ENCODE measurements at regions not wholly inside any gene's neighbourhood (a gene's known extent, or its start where the extent isn't known, plus 50 kb on each side); places are given as distances from the start of the nearest gene placed in this dataset.

GRCh38 chr2:236979664-236980063, 106.0 kb upstream of the COPS8 start:
- DNase-seq: no peak
- TF ChIP-seq GATA1 (IDR thresholded peaks at IDR 0.05; ENCODE audit: low read depth, low read length) (no peak), POLR2A (IDR thresholded peaks at IDR 0.05; ENCODE audit: low read length) (no peak)

DNA sequence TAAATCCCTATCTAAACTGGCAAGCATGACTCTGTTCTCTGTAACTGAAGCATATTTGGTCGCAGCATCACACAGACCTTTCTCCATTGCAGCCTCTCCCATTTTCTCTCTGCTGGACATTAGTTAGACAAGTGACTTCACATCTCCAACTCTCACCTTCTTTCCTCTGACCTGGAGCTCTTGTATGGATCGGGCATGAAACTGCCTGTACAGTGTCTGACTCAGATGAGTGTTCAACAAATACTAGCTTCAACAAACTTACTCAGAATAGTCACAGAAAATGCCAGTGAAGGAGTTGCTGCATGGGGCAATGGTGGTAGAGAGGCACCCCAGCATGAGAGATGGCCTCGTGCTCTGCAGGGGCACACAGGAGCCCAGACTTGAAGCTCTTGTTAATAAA, 104.7 kb upstream of the COPS8 start:
- TF ChIP-seq GATA1 (IDR thresholded peaks at IDR 0.05; ENCODE audit: low read depth, low read length) (no peak), POLR2A (IDR thresholded peaks at IDR 0.05; ENCODE audit: low read length) (no peak)
- no peak for DNase-seq

GRCh38 chr2:236981701-236982485, 103.8 kb upstream of the COPS8 start:
- no peak for TF ChIP-seq POLR2A (IDR thresholded peaks at IDR 0.05; ENCODE audit: low read length)
- no peak for TF ChIP-seq GATA1 (IDR thresholded peaks at IDR 0.05; ENCODE audit: low read depth, low read length)
- DNase-seq: no peak

DNA sequence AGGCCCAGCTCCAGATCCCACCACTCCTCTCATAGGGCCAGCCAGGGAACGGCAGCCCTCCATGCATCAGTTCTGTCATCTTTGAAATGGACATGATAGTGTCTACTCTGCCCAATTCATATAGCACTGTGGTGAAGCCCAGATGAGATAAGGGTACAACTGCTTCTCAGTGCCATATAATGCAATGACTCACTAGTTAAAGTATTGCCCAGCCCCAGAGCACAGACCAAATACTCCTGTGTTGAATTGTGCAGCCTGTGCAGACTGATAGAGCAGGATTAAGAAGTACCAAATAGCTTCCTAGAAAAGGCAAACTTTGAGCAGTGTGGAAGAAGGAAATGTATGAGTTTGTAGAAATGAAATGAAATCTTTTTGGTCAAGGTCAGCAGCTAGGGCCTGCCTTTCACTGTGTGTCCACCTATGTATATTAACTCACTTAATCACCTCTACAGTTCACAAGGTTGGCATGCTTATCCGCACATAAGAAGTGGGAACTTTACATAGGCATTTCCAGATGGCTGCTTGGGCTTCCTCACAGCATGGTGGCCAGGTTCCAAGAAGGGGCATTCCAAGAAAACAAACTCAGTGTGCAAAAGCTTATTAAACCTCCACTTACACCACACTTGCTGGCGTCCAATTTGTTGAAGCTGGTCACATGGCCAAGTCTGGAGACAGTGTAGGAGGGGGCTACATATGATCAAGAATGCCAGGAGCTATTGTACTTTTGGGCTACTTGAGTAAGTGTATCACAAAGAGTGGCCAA, 102.8 kb upstream of the COPS8 start:
- TF ChIP-seq POLR2A (IDR thresholded peaks at IDR 0.05; ENCODE audit: low read length): no peak
- DNase-seq: no peak

GRCh38 chr2:236984046-236984445, 101.6 kb upstream of the COPS8 start:
- TF ChIP-seq GATA1 (IDR thresholded peaks at IDR 0.05; ENCODE audit: low read depth, low read length): no peak
- no peak for TF ChIP-seq POLR2A (IDR thresholded peaks at IDR 0.05; ENCODE audit: low read length)
- no peak for DNase-seq

DNA sequence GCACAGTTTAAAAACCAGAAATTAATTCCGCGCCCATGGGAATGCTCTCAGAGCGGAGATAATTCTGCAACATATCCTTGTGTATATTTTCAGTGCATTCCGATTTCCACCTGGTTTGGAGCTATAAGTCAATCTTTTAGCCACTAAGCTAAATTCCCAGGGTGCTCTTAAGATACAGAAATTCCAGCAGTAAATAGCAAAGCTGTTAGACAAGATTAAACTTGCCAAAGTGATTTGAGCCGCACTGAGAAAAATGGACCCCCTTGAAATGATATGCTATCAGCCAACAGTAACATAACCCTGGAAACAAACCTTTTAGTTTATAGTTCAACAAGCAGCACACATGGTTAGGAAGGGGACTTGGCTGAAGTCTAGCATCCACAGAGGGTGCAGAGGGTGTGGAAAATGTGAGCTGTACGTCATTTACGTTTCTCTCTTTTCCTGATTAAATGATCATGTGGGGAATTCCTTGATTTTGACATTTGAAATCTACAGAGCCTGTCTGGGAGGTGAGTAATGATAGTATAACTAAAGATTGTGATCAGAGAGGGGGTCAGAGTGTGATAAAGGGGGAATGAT, 99.8 kb upstream of the COPS8 start:
- TF ChIP-seq GATA1 (IDR thresholded peaks at IDR 0.05; ENCODE audit: low read depth, low read length) (no peak), POLR2A (IDR thresholded peaks at IDR 0.05; ENCODE audit: low read length) (no peak)

GRCh38 chr2:236986524-236987330, 99.0 kb upstream of the COPS8 start:
- TF ChIP-seq GATA1 (IDR thresholded peaks at IDR 0.05; ENCODE audit: low read depth, low read length) (no peak), POLR2A (IDR thresholded peaks at IDR 0.05; ENCODE audit: low read length) (no peak)
- no peak for DNase-seq

More for the DNA sequence above, 99.8 kb upstream of the COPS8 start:
- no peak for DNase-seq

GRCh38 chr2:236988216-236988615, 97.5 kb upstream of the COPS8 start:
- TF ChIP-seq POLR2A (IDR thresholded peaks at IDR 0.05; ENCODE audit: low read length) (no peak), GATA1 (IDR thresholded peaks at IDR 0.05; ENCODE audit: low read depth, low read length) (no peak)
- no peak for DNase-seq

- TF ChIP-seq POLR2A (IDR thresholded peaks at IDR 0.05; ENCODE audit: low read length) (no peak), GATA1 (IDR thresholded peaks at IDR 0.05; ENCODE audit: low read depth, low read length) (no peak)
- no peak for DNase-seq
Measured at GRCh38 chr2:236988690-236989624, 96.7 kb upstream of the COPS8 start.

GRCh38 chr2:236990552-236990951, 95.1 kb upstream of the COPS8 start:
- DNase-seq: no peak
- no peak for TF ChIP-seq POLR2A (IDR thresholded peaks at IDR 0.05; ENCODE audit: low read length)
- TF ChIP-seq GATA1 (IDR thresholded peaks at IDR 0.05; ENCODE audit: low read depth, low read length): no peak

GRCh38 chr2:236991874-236992273, 93.8 kb upstream of the COPS8 start:
- TF ChIP-seq GATA1 (IDR thresholded peaks at IDR 0.05; ENCODE audit: low read depth, low read length) (no peak), POLR2A (IDR thresholded peaks at IDR 0.05; ENCODE audit: low read length) (no peak)
- no peak for DNase-seq

DNA sequence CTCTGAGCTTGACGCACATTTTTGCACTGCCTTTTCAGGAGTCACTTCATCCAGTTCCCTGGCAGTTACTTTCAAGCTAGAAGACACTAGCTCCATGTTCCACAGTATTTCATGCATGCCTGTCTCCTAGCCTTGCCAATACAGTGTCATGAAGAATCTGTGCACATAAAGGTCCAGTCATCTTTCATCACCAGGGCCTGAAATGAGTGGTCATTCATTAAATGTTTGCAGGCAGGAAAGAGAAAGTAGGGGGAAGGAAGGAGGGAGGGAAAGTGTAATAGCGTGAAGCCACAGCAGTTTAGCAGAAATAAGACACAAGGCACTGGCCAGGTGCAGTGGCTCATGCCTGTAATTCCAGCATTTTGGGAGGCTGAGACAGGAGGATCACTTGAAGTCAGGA, 92.4 kb upstream of the COPS8 start:
- TF ChIP-seq GATA1 (IDR thresholded peaks at IDR 0.05; ENCODE audit: low read depth, low read length): no peak
- DNase-seq: no peak

DNA sequence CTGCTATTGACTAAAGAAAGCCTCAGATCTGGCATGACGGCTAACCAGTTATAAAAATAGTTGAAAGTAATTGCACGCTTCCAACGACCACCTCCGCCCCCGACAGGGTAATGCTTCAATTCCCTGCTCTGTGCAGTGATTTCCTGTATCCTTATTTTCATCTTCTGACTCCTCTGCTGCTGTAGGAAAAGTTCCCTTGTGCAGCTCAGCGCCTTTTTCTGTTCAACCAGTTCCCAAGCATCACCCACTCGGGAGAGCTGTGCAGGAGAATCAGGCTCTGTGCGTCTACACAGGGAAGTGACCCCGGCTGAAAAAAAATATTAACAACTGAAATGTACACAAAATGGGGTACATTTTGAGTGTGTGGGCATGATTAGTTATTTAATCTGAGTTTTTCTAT, 91.3 kb upstream of the COPS8 start:
- TF ChIP-seq GATA1 (IDR thresholded peaks at IDR 0.05; ENCODE audit: low read depth, low read length): no peak
- TF ChIP-seq POLR2A (IDR thresholded peaks at IDR 0.05; ENCODE audit: low read length): no peak
- DNase-seq: no peak

All from erythroblast (primary cell).